ENCODE measurements at regions not wholly inside any gene's neighbourhood (a gene's known extent, or its start where the extent isn't known, plus 50 kb on each side); places are given as distances from the start of the nearest gene placed in this dataset.

- DNase-seq: no peak
Measured at GRCh38 chr6:67634199-67634598, 1000.9 kb upstream of the ADGRB3 start.

- DNase-seq: no peak
Measured at GRCh38 chr6:67633058-67633457, 1002.0 kb upstream of the ADGRB3 start.

GRCh38 chr6:67630146-67630545 is 1004.9 kb upstream of the ADGRB3 start:
- no peak for DNase-seq

- DNase-seq: no peak
Measured at GRCh38 chr6:67629258-67629657, 1005.8 kb upstream of the ADGRB3 start.

- no peak for DNase-seq
Measured at GRCh38 chr6:67615796-67616195, 1019.3 kb upstream of the ADGRB3 start.

- no peak for DNase-seq
Measured at GRCh38 chr6:67608099-67608749, 1026.9 kb upstream of the ADGRB3 start.

GRCh38 chr6:67606906-67607828 is 1027.9 kb upstream of the ADGRB3 start:
- DNase-seq: no peak

GRCh38 chr6:67594366-67594765 is 1040.7 kb upstream of the ADGRB3 start:
- no peak for DNase-seq

GRCh38 chr6:67593247-67593646 is 1041.8 kb upstream of the ADGRB3 start:
- DNase-seq: no peak

- DNase-seq: no peak
Measured at GRCh38 chr6:67591910-67592309, 1043.2 kb upstream of the ADGRB3 start.

GRCh38 chr6:67567842-67568241 is 1067.2 kb upstream of the ADGRB3 start:
- DNase-seq: no peak

- no peak for DNase-seq
Measured at GRCh38 chr6:67563671-67564070, 1071.4 kb upstream of the ADGRB3 start.

- DNase-seq: no peak
Measured at GRCh38 chr6:67560068-67560467, 1075.0 kb upstream of the ADGRB3 start.

GRCh38 chr6:67558985-67559384 is 1076.1 kb upstream of the ADGRB3 start:
- no peak for DNase-seq

- DNase-seq: no peak
Measured at GRCh38 chr6:67544851-67545452, 1090.1 kb upstream of the ADGRB3 start.

GRCh38 chr6:67541586-67541985 is 1093.5 kb upstream of the ADGRB3 start:
- DNase-seq: no peak

- DNase-seq: no peak
Measured at GRCh38 chr6:67538032-67538431, 1097.0 kb upstream of the ADGRB3 start.

GRCh38 chr6:67535946-67536345 is 1099.1 kb upstream of the ADGRB3 start:
- DNase-seq: no peak

GRCh38 chr6:67506352-67506751 is 1128.7 kb upstream of the ADGRB3 start:
- no peak for DNase-seq

GRCh38 chr6:67501755-67502154 is 1133.3 kb upstream of the ADGRB3 start:
- no peak for DNase-seq

GRCh38 chr6:67497749-67498148 is 1137.3 kb upstream of the ADGRB3 start:
- no peak for DNase-seq

- DNase-seq: no peak
Measured at GRCh38 chr6:67496191-67496590, 1138.9 kb upstream of the ADGRB3 start.

- DNase-seq: no peak
Measured at GRCh38 chr6:67493682-67494081, 1141.4 kb upstream of the ADGRB3 start.

- DNase-seq: no peak
Measured at GRCh38 chr6:67475700-67476099, 1159.4 kb upstream of the ADGRB3 start.

Measured in CD4-positive, alpha-beta T cell treated with Interleukin-6 for 4 hours (primary cell).